SHP77 (cell line): ENCODE measurements at regions not wholly inside any gene's neighbourhood (a gene's known extent, or its start where the extent isn't known, plus 50 kb on each side); places are given as distances from the start of the nearest gene placed in this dataset.

ENCODE experiments used
- DNase-seq, 2 experiments: peaks; one replicate each; lab custom pipeline; 2025; lab: John Stamatoyannopoulos, UW

DNA sequence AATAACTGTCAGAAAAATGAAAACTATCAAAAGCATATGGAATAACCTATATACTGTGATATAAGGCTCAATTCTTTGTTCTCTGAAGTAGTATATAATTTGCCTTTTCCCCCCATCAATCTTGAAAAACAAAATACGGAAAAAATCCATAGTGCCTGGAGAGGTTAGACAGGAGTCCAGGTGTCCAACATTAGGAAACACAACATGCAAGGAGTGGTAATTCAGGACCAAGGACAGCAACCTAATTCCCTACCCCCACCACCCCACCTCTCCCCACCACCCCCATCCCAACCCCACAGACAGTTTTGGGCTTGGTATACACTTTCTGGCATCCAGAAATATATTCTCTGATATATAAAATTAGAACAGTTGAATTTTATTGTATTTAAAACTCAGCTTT, 55.1 kb upstream of the SLC25A26 start:
- DNase-seq: no peak

GRCh38 chr3:66164155-66164554, 56.6 kb upstream of the SLC25A26 start:
- no peak for DNase-seq

DNA sequence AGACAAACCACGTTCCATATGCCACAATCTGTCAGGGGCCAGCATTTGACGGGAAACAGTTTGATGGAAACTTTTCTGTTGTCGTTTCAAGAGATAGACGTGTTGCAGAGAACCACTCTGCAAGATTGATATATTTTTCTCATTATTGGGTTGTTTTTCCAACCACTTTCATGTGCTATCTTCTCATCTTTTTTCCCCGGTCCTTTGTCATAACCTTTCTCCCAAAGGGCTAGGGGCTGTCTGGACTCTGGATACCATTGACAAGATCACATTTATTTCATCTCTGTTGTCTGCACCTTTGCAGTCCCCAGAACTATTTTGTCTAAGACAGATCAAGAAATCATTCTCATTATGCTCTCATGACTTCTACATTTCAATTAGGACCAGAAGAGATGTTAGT, 57.6 kb upstream of the SLC25A26 start:
- no peak for DNase-seq

DNA sequence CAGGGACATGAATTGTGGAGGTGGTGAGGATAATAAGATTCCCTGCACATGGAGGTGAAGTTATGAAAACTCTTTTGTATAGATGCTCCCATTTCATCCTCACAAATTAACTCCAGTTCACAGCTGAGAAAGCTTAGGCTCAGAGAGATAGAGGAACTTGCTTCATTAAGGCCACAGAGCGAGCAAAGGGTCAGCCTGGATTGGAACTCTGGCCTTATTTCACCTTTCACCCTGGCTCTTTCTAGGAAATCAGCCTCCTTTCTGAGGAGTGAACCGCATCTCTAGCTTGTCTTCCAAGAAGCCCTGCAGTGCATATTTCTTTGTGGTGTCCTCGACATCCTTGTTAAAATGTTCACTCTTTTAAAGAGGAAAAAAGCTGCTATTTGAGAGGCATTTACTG, 58.0 kb upstream of the SLC25A26 start:
- no peak for DNase-seq

GRCh38 chr3:66158933-66159683, 61.7 kb upstream of the SLC25A26 start:
- DNase-seq: no peak

DNA sequence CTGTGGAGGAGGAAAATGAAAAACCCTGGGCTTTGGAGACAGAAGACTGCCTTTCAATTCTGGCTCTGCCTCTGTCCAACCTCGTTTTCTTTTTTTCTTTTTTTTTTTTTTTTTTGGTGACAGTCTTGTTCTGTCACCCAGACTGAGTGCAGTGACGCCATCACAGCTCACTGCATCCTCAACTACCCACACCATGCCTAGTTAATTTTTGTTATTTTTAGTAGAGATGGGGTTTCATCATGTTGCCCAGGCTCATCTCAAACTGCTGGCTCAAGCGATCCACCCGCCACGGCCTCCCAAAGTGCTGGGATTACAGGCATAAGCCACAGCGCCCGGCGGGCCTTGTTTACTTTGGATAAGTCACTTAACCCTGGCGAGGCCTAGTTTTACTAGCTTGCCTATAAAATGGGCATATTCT, 66.3 kb upstream of the SLC25A26 start:
- DNase-seq: no peak

DNA sequence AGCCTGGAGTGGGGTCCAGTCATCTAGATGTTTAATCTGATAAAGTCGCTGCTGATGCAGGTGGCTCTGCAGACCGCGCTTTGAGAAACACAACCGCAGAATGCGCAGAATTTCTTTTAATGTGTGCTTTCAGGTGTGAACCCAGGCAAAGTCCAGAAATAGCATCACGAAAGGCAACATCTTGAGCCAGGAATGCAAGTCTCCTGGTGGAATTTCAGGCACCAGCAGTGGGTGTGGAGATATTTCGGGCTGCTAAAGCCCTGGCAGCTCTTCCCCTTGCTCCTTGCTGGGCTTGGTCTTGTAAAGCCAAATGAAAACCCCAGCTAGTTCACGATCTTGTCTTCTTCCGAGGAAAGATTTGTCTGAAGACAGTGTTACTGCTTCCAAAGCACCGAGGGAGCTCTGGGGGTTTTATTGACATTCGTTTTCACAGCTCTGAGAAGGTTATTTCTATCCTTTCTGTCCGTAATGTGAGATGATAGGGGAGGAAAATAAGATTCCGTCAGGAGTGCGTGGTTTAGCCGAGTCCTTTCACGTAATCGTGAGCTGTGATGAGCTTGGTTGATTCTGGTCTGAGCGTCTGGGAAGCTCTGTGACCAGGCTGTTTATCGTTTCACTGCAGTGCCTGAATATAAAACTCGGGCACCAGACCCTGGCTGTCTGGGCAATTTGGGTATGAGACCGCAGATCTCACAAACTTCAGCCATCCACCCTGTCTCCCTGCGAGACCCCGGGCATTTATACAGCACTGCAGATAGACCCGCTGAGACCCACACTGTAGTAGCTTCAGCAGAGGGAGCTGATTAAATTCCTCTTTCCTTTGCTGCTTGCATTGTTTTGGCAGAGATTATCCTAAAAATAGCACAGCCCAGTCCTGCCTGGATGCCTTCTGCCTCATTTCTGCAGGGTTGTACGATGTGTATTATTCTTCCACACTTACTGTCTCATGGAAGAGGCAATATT, 67.0 kb upstream of the SLC25A26 start:
- DNase-seq: no peak

GRCh38 chr3:66152336-66152735, 68.5 kb upstream of the SLC25A26 start:
- no peak for DNase-seq

DNA sequence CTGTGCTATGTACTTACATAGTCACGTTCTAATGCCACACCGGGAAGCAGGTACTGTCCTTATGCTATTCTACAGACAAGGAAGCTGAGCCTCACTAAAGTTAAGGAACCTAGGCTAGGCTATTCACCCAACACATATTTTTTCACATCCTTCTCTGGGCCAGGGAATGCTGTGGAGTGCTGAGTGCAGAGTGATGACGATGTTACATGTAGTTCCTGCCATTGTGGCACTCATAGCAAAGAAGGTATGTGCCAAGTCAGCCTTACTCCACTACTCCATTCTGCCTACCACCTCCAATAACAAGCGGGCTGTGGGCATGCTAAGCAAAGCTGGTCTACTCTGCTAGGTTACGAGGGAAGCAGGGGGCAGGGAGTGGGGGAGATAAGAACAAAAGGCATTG, 69.8 kb upstream of the SLC25A26 start:
- no peak for DNase-seq

DNA sequence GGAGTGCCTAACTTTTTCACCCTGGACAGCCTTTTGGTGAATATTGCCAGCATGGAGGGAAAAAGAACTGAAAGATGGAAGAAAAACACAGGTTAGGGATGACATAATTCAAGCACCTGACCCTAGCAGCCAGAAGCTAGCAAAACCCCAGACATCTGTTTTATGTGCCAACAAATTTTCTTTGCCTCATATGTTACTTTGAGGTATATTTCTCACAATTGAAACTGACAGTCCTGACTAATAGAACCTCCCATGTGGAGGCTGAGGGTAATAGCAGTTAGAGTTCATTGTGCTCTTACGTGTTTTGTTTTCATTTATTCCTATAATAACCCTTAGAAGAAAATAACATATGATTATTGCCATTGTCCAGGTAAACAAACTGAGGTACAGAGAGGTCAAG, 71.5 kb upstream of the SLC25A26 start:
- DNase-seq: no peak

GRCh38 chr3:66145408-66145733, 75.4 kb upstream of the SLC25A26 start:
- DNase-seq: no peak

- DNase-seq: no peak
Observed at GRCh38 chr3:66144568-66145407, 76.0 kb upstream of the SLC25A26 start.

DNA sequence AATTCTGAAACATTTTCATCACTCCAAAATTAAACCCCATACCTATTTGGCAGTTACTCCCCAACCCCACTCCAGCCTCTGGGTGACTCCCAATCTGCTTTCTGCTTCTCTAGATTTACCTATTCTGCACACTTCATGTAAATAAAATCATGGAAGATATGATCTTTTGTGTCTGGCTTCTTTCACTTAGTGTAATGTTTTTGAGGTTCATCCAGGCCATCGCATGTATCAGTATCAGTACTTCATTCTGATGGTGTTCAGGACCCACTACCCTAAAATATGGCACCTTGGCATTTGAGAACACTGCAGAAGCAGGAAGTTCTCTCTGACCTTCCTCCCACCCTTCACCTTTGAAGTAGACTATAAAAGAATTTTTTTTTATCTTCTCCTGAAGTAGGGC, 78.7 kb upstream of the SLC25A26 start:
- no peak for DNase-seq

DNA sequence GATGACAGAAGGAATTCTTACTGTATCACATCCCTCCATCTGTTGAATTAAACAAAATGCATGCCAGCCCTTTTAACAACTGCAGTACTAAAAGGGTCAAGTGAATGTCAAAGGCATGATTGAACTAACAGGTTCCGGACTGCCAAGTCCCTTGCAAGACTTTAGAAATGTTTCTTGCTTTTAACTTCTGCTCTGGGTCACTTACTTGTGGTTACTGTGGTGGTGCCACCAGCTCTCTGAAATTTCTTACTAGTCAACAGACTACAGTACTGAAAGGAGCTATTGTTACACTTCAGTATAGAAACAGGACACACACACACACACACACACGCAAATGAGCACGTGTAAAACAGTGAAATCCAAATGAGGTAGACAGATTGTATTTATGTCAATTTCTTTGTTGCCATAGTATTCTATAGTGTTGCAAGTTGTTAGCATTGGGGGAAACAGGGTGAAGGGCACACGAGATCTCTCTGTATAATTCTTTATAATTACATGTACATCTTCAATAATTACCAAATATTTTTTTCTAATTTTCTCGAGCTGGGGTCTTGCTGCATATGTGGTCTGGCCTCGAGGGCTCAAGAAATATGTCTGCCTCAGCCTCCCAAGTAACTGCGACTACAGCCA, 79.9 kb upstream of the SLC25A26 start:
- no peak for DNase-seq

- no peak for DNase-seq
Observed at GRCh38 chr3:66140106-66140505, 80.7 kb upstream of the SLC25A26 start.

DNA sequence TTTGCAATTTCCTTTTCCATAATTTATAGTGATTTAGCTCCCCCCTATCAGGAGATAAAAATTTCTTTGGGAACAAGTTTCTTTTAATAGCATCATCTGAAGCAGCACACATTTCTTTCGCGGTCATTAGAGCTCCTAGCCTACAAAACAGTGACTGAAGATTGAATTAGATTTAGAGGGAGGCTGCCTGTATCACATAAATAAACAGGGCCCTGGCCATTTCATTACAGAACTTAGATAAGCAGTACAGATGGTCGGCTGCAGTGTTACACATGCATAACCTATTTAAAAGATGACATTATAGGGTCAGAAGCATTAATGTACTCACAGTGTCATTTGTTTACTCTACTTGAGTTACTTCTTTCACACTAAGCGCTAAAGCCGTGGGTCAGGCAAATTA, 81.4 kb upstream of the SLC25A26 start:
- DNase-seq: no peak

DNA sequence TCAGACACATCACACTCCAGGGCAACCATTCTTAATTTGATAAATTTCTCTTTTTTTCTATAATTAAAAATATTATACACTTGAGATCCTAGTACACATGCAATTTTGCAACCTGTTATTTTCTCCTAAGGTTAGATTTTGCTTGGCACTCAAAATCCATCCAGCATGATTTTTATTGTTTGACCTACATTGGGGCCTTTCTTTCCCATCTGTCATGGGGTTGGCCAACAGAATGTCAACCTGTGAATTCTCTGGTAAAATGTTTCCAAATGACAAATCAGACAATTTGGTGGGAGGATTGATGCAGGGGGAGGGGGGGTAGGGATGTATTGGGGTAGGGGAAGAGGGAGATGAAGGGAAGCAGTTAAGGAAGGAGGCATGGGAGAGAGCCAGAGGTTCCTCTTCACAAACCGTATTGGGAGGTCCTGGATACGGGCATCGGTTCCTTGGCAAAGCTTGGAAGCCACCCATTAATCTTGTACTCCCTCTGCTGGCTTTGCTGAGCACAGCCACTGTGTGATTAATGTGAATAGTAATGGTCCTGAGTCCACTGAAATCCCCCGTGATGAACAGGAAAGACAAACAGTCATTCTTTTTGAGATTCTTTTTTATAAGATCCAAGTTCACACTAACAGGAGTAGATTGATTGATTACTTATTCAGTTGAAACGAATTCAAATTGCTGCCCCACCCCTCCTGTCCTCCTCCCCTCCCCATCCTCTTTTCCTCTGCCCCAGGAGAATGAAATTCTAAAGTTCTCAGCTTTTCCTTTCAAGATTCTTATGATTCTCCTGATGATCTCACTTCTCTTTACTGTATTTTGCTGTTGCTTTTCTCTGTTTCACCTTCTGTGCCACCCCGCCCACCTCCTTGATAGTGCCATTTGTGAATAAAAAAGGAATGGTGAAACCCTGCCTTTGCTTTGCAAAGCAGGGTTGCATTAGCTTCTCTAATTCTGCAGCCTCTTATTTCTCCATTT, 82.2 kb upstream of the SLC25A26 start:
- peak; percentile 51 to 55 for DNase-seq

DNA sequence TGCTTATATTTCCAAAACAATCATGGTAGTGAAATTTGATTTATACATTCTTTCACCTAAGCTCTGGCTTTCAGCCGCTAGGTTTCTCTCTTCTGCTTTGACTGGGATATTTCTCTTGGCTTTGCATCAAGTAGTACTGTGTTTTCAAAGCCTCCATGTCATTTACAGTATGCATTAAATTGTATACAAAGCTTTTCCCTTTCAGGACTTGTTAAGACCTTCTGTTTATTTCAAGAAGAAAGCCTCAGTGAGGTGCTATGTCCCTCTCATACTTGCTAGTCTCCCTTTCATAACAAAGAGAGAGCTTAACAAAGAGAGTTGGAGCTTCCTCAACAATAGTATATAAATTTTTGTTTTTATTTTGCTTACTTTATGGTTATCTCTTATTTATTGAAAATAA, 84.2 kb upstream of the SLC25A26 start:
- DNase-seq: no peak

GRCh38 chr3:66133853-66134445, 86.9 kb upstream of the SLC25A26 start:
- no peak for DNase-seq

- DNase-seq: no peak
Observed at GRCh38 chr3:66133050-66133757, 87.6 kb upstream of the SLC25A26 start.
